Head of caudate nucleus (tissue), 42 donors: ENCODE measurements at regions not wholly inside any gene's neighbourhood (a gene's known extent, or its start where the extent isn't known, plus 50 kb on each side); places are given as distances from the start of the nearest gene placed in this dataset.
A peak's percentile ranks its signal among the peaks of the same experiment; 100 is the strongest.
"Not testable (repeated sequence)": the region's sequence is repeated elsewhere in the genome, so short reads cannot be mapped to it uniquely, and the experiment has no call there.

Experiments
- DNase-seq, 42 donors: peaks; one replicate each; pipeline versions ENCODE4 v3.0.0 to v3.0.0-alpha.2; 2020 to 2021; ENCODE audit warnings: mixed read lengths in 7 of 42
- intact Hi-C: fragments of 100-400 bp; cut with DNase I; formaldehyde crosslinking; loops from one replicate; pipeline ENCODE4 v1.15.0; 2022

DNA sequence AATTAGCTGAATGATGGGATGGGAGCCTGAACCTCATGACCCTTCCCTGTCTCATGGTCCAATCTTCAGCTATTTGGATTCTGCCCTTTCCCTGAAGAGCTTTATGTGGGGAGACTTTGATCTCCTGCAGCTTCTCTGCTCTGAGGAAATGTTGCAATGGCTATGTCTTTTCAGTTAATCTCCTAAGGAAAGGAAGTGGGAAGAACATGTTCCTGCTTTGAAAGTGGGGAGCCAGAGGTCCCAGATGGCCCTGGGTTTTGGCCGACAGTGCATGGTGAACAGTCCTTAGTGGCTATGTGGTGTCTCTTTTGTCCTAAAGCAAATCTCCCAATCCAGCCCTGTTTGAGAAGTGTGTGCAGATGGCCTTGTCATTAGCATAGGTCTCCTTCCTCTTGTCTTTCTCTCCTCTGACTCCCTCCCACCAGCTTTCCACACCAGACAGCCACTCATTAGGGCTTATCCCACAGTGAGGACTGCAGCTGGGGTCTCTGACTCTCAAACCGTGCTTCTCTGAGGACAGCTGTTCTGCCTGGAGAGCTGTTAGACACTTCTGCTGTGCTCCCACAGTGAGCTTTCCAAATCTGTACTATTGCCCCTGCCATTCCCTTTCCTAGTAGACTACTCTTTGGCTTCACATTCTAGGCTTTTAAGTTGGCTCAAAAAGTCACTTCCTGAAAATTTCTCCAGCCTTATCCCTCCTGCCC, 365.8 kb upstream of the UMPS start:
- intact Hi-C loops, result no loop called here
- DNase-seq, result no peak

- DNase-seq, intact Hi-C loops: not testable (repeated sequence)
Observed at GRCh38 chr3:124366655-124367054, 363.6 kb upstream of the UMPS start.

DNA sequence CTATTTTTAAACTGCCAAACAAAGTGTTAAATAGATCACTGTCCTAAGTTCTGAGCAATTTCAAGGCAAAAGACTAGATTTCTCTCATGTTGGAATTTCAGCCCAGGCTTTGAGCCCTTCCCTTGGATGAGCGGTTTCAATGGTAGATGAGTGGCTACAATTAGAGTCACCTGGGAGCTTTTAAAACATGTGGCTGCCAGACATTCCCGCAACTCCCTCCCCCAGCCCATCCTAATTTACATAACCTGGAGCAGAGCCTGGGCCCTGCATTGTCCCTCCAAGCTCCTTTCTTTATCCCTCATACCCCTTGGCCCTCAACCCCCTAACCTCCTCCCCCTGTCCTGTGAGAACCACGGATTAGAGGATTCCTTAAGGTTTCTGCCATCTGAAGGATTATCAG, 357.5 kb upstream of the UMPS start:
- no peak for DNase-seq
- intact Hi-C loops, result no loop called here

GRCh38 chr3:124373524-124373923, 356.7 kb upstream of the UMPS start:
- DNase-seq, result no peak
- intact Hi-C loops, result no loop called here

GRCh38 chr3:124374583-124374982, 355.7 kb upstream of the UMPS start:
- DNase-seq, result peak in 1 of 42 donors; percentile 16
- intact Hi-C loops, result no loop called here

DNA sequence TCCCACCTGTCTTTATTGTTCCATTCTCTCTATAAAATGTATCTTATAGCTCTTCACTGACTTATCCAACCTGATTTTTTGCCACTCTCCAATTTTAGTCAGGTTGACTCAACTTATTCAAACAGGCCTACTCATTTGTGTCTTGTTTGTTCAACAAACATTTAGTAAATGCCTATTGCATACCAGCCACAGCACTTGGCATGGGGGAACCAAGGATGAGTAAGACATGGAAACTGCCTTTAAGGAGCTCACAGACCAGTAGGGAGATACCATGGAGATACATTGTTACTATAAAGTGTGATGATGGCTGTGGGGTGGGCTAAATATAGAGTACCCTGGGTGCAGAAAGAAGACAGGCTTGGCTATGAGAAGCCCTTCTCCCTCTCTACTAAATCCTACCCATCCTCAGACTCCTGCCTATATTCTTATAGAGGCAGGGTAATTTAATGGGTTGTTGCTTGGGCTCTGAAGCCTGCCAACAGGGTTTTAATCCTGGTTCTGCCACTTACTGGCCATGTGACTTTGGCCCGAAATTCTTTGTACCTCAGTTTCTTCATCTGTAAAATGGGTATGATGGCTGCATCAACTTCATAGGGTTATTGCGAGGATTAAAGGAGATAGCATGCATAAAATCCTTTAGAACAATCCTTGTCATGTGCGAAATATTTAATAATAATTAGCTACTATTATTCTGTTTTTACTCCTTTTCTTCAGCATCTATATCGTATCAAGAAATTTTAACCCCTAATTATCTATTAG, 348.5 kb upstream of the UMPS start:
- no peak for DNase-seq
- intact Hi-C loops, result no loop called here

- no peak for DNase-seq
- intact Hi-C loops, result no loop called here
Observed at GRCh38 chr3:124383051-124383450, 347.2 kb upstream of the UMPS start.

DNA sequence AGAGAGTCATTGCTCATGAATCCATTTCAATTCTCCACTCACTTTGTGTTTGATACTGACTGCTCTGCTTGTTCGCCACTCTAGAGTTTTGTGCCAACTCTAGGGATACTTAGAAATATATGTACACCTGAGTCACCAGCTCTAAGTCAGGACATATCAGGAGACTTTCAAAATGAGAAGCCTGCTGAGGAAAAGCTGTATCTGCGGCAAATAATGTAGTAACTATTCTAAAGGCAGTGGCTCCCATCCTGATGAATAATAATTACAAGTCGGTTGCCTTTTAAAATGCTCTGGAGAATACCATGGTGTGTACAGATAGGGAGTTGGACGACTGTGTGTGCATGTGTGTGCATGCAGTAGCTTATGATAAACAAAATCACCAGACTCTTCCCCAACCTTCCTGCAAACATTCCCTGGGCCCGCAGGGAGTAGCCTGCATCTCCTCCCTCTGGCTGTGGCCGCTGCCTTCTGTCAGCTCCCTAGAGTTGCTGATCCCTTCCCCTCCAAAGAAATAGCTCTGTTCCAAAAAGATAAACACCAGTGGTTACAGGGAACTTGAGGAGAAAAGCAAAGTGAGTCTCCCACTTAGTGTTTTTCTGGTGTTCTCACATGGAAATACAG, 346.3 kb upstream of the UMPS start:
- no peak for DNase-seq
- intact Hi-C loops, result no loop called here

DNA sequence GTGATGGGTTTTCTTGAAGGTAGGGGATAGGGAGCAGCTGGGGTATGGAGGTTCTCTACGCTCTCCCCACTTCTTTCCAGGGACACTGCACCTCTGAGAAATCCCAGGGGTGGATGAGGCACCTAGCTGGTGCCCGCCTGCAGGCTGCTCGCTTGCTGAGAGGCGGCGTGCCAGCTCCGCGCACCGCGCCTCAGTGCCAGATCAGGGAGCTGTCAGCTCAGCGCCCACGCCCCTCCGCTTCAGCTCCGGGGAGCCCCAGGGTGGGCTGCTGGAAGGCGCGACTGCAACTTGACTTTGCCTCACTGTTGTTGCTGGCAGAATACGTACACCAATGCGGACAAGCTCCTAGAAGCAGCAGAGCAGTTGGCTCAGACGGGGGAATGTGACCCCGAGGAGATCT, 345.7 kb upstream of the UMPS start:
- intact Hi-C loops, result no loop called here
- peak; percentile 42 to 92 (median 78) for DNase-seq

GRCh38 chr3:124385996-124386395, 344.3 kb upstream of the UMPS start:
- DNase-seq, result peak in 8 of 42 donors; percentile 6 to 49 (median 16)

DNA sequence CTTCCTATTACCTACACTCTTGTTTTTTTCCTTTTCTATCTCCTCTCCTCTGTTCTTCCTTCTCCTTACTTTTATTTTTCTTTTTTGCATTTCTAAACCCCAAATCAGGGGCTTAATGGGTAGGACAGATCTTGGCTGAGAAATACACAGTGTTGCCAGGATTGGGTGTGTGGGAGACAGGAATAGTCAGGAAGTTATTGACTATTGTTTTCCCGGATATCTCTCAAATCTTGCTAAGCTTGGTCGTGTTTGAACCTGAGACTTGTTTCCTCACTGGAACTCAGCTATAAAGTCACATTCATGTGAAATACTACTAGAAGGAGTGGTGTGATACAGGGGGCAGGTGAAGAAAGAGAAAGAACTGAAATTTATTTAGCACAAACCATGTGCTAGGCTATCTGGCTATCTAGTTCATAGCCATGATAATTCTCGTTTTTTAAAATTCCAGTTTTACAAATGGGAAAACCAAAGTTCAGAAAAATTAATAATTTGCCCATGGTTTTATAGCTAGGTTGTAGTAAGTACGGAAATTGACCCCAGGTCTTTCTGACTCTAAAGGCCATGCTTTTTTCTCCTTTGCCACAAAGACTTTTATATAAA, 343.2 kb upstream of the UMPS start:
- DNase-seq, result no peak
- intact Hi-C loops, result no loop called here

More at GRCh38 chr3:124385996-124386395, 344.3 kb upstream of the UMPS start:
- intact Hi-C loops, result no loop called here

GRCh38 chr3:124391774-124392173, 338.5 kb upstream of the UMPS start:
- DNase-seq, result no peak
- intact Hi-C loops, result no loop called here

DNA sequence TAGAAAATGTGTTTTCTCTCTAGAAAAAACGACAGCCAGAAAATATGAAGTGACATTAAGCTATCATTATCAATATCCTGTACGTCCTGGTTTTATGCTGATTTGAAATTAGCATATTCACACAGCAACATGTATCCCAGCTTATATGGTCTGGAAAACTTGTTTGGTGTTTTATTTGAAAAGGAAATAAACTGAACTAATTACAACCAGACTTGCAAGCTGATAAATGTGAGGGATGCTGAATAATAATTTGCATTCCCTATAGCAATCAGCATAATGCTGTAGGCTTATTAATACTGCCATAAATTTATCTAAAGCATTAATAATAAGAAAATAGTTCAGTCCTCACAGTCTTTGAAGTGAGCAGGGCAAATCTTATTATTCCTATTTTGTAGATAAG, 336.9 kb upstream of the UMPS start:
- intact Hi-C loops, result no loop called here
- DNase-seq, result no peak

- DNase-seq, result no peak
Observed at GRCh38 chr3:124395162-124395561, 335.1 kb upstream of the UMPS start.

GRCh38 chr3:124395584-124396338, 334.5 kb upstream of the UMPS start:
- intact Hi-C loops, result no loop called here
- DNase-seq, result no peak

More at GRCh38 chr3:124395162-124395561, 335.1 kb upstream of the UMPS start:
- intact Hi-C loops, result no loop called here

- DNase-seq, result no peak
- intact Hi-C loops, result no loop called here
Observed at GRCh38 chr3:124396339-124396950, 333.8 kb upstream of the UMPS start.

GRCh38 chr3:124397088-124397487, 333.2 kb upstream of the UMPS start:
- intact Hi-C loops, result no loop called here
- DNase-seq, result no peak

DNA sequence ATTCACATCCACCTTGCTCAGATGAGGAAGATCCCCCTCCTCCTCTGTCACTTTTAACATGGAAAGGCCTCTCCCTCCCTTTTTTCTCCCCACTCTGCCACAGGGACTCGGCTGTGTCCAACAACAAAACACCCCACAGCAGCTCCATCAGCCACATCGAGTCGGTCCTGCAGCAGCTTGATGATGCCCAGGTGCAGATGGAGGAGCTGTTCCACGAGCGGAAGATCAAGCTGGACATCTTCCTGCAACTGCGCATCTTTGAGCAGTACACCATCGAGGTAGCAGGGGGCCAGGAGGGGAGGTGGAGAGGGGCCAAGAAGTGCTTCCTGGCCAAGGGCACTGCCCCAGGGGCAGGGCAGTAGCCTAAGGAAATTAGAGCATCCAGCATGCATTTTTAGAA, 331.7 kb upstream of the UMPS start:
- no peak for DNase-seq
- intact Hi-C loops, result no loop called here

DNA sequence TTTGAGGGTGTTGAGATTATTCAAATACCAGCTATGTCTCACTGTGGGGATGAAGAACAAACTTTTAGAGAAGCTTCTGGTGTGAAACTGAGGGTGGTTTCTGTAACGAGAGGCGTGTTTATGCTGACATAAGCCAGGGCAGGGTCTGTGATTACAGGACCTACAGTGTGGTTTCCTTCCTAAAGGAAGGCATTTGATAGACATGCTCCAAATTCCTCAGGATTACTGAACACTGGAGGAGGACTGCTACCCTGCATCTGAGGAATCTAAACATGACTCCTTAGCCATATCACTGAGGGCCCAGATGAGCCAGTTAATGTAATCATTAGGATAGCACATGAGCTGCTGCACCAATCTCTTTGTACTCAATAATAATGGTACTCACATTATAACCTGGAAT, 328.4 kb upstream of the UMPS start:
- intact Hi-C loops, result no loop called here
- DNase-seq, result no peak
